ENCODE measurements at regions not wholly inside any gene's neighbourhood (a gene's known extent, or its start where the extent isn't known, plus 50 kb on each side); places are given as distances from the start of the nearest gene placed in this dataset.
A peak's percentile ranks its signal among the peaks of the same experiment; 100 is the strongest.

DNA sequence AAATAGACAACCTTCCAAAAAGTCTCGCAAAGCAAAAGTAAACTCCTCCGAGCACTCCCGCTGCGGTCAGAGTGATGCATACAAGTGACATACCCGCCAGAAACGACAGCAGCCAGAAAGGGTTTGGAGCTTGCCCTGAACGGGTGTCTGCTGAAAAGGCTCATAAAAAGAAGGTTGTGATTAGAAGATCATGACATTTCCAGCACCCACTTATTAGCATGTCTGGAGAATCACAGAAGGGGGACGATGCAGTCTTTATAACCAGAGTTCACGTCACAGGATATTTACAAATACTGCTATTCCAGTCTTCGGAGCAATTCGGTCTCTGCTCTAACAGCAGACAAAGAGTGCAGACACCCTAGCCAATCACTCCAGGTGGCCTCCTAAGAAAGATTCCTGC, 59.1 kb upstream of the FRMD4B start:
- no peak overlapping the region for H3K4me3 ChIP-seq (ENCODE audit: low read depth, low read length)
- TF ChIP-seq, protein P1, sequence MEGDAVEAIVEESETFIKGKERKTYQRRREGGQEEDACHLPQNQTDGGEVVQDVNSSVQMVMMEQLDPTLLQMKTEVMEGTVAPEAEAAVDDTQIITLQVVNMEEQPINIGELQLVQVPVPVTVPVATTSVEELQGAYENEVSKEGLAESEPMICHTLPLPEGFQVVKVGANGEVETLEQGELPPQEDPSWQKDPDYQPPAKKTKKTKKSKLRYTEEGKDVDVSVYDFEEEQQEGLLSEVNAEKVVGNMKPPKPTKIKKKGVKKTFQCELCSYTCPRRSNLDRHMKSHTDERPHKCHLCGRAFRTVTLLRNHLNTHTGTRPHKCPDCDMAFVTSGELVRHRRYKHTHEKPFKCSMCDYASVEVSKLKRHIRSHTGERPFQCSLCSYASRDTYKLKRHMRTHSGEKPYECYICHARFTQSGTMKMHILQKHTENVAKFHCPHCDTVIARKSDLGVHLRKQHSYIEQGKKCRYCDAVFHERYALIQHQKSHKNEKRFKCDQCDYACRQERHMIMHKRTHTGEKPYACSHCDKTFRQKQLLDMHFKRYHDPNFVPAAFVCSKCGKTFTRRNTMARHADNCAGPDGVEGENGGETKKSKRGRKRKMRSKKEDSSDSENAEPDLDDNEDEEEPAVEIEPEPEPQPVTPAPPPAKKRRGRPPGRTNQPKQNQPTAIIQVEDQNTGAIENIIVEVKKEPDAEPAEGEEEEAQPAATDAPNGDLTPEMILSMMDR (conservative IDR thresholded peaks at IDR 0.05; ENCODE audit: low read depth, low read length) = no peak
- no peak for DNase-seq (ENCODE audit: low read depth)

DNA sequence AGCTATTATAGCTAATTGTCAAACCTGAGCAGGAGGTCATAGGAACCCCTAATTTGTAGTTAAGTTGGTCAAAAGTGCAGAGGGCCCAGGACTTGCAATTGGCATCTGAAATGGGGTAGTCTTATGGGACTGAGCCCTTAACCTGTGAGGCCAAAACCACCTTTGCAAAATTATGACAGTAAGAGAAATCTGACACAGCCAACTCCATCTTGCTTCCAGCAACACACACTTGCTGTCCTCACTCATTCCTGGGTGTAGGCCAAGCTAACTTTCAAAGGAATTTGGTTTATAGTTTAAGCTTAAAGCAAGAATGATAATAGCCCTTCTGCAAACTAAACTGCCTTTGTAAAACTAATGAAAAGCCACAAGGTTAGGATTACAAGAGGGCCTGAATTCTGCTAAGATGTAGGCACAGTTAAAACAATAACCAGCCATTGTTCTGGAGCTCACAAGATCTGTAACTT, 57.6 kb upstream of the FRMD4B start:
- no peak overlapping the region for H3K4me3 ChIP-seq (ENCODE audit: low read depth, low read length)
- TF ChIP-seq, protein P1 (conservative IDR thresholded peaks at IDR 0.05; ENCODE audit: low read depth, low read length) = no peak
- no peak for DNase-seq (ENCODE audit: low read depth)

DNA sequence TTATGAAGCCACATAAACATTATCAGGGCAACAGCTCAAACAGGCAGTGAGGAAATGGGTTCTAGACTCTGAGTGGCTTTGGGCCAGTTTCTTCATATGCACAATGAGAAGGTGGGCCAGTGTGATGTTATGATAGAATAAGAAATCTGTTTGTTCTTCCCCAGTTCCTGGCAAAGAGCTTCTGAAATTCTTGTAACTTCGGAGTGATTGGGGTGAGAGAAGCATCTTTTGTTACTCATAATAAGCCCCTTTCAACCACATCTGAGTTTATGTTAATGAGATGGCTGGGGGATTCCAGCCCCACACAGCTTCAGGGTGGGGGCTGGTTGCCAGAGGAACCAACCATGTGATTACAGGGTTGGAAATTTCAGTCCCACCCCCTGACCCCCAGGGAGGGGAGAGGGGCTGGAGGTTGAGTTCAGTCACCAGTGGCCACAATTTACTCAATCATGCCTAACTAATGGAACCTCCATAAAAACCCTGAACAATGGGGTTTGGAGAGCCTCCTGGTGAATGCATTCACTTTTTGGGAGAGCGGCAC, 57.0 kb upstream of the FRMD4B start:
- no peak for DNase-seq (ENCODE audit: low read depth)
- TF ChIP-seq, protein P1 (conservative IDR thresholded peaks at IDR 0.05; ENCODE audit: low read depth, low read length) = no peak
- H3K4me3 ChIP-seq (ENCODE audit: low read depth, low read length) = no peak overlapping the region

DNA sequence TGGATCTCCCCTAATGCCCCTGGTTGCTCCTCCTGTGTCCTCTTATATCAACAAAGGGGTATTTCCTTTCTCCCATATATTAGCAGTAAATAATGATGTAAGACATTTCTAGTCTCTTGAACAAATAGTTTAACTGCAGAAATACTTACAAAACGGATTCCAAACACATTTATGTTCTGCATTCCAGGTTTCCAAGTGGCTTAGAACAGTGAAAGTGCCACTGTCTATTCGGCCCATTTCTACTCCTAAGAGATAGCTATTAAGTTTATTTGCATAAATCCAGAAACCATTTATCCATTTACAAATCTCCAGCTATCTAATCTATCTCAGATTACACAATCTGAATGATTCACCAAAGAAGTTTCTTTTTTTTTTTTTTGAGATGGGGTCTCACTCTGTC, 55.8 kb upstream of the FRMD4B start:
- TF ChIP-seq, protein P1 (conservative IDR thresholded peaks at IDR 0.05; ENCODE audit: low read depth, low read length) = no peak
- no peak overlapping the region for H3K4me3 ChIP-seq (ENCODE audit: low read depth, low read length)
- no peak for DNase-seq (ENCODE audit: low read depth)

DNA sequence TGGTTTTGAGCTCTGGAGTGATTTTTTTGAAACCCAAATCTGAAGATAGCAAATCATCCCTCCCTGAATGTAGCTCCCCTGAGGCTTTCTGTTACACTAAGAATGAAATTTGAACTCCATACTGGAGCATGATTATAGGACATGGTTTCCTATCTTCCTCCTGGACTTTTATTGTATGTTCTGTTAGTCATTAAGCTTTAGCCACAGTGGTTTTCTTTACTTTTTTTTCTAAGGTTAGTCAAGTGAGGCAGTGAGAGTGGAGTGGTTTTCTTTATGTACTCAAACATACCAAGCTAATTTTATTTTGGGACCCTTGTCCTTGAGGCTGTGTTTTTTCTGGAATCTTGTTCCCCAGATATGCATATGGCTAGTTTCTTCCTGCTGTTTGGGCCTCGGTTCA, 55.2 kb upstream of the FRMD4B start:
- TF ChIP-seq, protein P1 (conservative IDR thresholded peaks at IDR 0.05; ENCODE audit: low read depth, low read length) = no peak
- no peak for DNase-seq (ENCODE audit: low read depth)
- no peak overlapping the region for H3K4me3 ChIP-seq (ENCODE audit: low read depth, low read length)

DNA sequence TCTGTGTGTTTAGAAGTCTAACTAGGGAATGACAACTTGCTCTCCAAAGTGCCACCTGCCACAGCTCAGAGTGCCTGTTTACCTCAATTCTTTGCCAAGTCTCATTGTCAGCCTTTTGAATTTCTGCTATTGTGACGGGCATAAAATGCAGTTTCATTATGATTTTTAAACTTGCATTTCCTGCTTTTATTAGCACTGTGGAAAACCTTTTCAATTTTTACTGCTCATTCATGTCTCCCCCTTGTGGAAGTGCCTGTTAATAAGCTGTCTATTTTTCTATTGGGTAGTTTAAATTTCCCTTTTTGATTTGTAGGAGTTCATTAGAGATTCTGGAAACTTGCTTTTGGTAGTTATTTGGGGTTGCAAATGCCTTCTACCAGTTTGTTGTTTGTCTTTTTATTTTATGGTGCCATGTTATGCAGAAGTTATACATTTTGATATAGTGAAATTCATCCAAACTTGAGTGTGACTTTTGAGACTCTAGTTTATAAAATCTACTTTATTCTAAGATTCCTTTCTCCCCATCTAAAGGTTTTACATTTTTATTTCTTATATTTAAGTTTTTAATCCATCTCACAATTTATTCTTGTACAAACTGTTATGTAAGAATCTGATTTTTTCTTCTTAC, 53.9 kb upstream of the FRMD4B start:
- H3K4me3 ChIP-seq (ENCODE audit: low read depth, low read length) = peak overlapping the region; percentile 20
- no peak for DNase-seq (ENCODE audit: low read depth)
- TF ChIP-seq, protein P1 (conservative IDR thresholded peaks at IDR 0.05; ENCODE audit: low read depth, low read length) = peak; percentile 79

DNA sequence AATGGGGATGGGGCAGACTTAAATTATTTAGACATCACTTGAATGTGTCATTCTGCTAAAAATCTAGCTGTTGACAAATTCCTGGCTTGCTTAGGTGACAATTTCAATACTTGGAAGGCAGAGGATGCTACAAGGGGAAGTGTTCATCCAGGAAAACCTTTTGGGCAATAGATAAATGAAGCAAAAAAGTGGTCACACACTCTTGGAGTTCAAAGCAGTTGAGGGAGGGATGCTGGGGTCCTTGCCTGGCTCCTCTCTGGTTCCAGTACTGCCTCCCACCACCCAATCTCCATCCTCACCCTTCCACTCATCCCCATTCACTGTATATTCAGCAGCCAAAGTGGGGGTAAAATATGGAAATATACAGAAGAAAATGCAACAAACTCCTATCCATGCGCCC, 52.6 kb upstream of the FRMD4B start:
- no peak overlapping the region for H3K4me3 ChIP-seq (ENCODE audit: low read depth, low read length)
- DNase-seq (ENCODE audit: low read depth) = no peak
- TF ChIP-seq, protein P1 (conservative IDR thresholded peaks at IDR 0.05; ENCODE audit: low read depth, low read length) = no peak

Measured in epithelial cell of proximal tubule (primary cell).